ENCODE measurements at regions not wholly inside any gene's neighbourhood (a gene's known extent, or its start where the extent isn't known, plus 50 kb on each side); places are given as distances from the start of the nearest gene placed in this dataset.
"Not testable (repeated sequence)": the region's sequence is repeated elsewhere in the genome, so short reads cannot be mapped to it uniquely, and the experiment has no call there.

DNA sequence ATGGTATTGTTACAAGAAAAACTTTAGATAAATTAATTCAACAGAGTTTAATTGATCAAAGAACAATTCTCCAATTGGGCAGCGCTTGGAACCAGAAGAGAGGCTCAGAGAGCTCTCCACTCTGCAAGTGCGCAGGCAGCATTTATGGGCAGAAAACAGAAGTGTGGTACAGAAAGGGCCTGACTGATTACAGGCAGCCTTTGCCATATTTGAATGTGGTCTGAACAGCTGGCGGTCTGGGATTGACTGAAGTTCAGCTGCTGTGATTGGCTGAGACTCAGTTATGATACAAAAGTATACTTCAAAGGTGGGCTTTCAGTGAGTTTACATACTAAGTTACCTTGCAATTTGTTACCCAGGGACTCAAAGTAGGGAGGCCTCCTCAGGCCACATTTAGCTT, 301.3 kb upstream of the ID2 start:
- TF ChIP-seq, protein P1, sequence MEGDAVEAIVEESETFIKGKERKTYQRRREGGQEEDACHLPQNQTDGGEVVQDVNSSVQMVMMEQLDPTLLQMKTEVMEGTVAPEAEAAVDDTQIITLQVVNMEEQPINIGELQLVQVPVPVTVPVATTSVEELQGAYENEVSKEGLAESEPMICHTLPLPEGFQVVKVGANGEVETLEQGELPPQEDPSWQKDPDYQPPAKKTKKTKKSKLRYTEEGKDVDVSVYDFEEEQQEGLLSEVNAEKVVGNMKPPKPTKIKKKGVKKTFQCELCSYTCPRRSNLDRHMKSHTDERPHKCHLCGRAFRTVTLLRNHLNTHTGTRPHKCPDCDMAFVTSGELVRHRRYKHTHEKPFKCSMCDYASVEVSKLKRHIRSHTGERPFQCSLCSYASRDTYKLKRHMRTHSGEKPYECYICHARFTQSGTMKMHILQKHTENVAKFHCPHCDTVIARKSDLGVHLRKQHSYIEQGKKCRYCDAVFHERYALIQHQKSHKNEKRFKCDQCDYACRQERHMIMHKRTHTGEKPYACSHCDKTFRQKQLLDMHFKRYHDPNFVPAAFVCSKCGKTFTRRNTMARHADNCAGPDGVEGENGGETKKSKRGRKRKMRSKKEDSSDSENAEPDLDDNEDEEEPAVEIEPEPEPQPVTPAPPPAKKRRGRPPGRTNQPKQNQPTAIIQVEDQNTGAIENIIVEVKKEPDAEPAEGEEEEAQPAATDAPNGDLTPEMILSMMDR (IDR thresholded peaks at IDR 0.05): no peak
- H3K4me3 ChIP-seq (ENCODE audit: low read depth in 1 of 2, low read length in 1 of 2): no peak overlapping the region

DNA sequence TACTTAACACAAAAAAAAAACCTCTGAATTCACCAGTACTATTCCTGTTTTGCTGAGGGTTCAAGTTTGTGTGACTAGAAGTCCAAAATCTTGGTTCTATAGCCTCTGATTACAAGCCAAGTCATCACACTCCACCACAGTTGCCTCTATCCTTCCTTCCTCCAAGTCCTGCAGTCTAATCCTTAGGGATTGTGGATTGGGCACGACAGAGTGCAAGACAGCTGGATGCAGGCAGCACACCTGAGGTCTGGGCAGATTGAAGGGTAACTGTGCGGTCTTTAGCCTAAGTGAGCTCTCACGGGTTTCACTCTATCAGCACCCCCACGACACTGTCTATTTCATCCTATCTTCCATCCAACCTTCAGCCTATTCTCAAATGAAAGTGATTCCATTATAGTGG, 299.4 kb upstream of the ID2 start:
- TF ChIP-seq, protein P1 (IDR thresholded peaks at IDR 0.05): no peak
- H3K4me3 ChIP-seq (ENCODE audit: low read depth in 1 of 2, low read length in 1 of 2): no peak overlapping the region
- no peaks in the 10 kb centered on the region for H3K27me3 ChIP-seq
- H3K36me3 ChIP-seq: no peaks in the 10 kb centered on the region
- H3K27ac ChIP-seq: no peak overlapping the region
- no peaks in the 10 kb centered on the region for H3K9me3 ChIP-seq
- peaks cover 14 to 16% of the 10 kb centered on the region in 2 experiments for H3K4me1 ChIP-seq (ENCODE audit: control insufficient read depth in 1 of 2, insufficient read depth in 1 of 2, low read depth in 1 of 2, low read length in 1 of 2)

More for the DNA sequence above, 301.3 kb upstream of the ID2 start:
- Histone ChIP-seq H3K9me3 (no peaks in the 10 kb centered on the region), H3K36me3 (no peaks in the 10 kb centered on the region), H3K27me3 (no peaks in the 10 kb centered on the region), H3K27ac (peak overlapping the region; percentile 56), H3K4me1 (ENCODE audit: control insufficient read depth in 1 of 2, insufficient read depth in 1 of 2, low read depth in 1 of 2, low read length in 1 of 2) (peaks cover 14 to 16% of the 10 kb centered on the region in 2 experiments)

DNA sequence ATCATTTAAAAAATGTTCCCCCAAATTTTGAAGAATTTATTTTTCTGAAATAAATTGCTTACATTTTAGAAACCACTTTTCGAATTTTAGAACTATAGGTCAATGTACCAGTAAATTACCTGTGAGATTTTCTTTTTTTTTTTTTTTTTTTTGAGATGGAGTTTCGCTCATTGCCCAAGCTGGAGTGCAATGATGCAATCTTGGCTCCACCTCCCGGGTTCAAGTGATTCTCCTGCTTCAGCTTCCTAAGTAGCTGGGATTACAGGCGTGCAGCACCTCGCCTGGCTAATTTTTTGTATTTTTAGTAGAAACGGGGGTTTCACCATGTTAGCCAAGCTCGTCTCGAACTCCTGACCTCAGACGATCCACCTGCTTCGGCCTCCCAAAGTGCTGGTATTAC, 295.1 kb upstream of the ID2 start:
- H3K4me1 ChIP-seq (ENCODE audit: control insufficient read depth in 1 of 2, insufficient read depth in 1 of 2, low read depth in 1 of 2, low read length in 1 of 2); H3K36me3 ChIP-seq; H3K27ac ChIP-seq; H3K4me3 ChIP-seq (ENCODE audit: low read depth in 1 of 2, low read length in 1 of 2); H3K27me3 ChIP-seq; H3K9me3 ChIP-seq: not testable (repeated sequence)

GRCh38 chr2:8388781-8389180, 293.1 kb upstream of the ID2 start:
- Histone ChIP-seq H3K9me3 (no peaks in the 10 kb centered on the region), H3K27ac (no peak overlapping the region), H3K4me3 (ENCODE audit: low read depth in 1 of 2, low read length in 1 of 2) (no peak overlapping the region), H3K36me3 (no peaks in the 10 kb centered on the region), H3K27me3 (no peaks in the 10 kb centered on the region), H3K4me1 (ENCODE audit: control insufficient read depth in 1 of 2, insufficient read depth in 1 of 2, low read depth in 1 of 2, low read length in 1 of 2) (peaks cover 14 to 16% of the 10 kb centered on the region in 2 experiments)
- TF ChIP-seq, protein P1 (IDR thresholded peaks at IDR 0.05): no peak

- peaks cover 22 to 24% of the 10 kb centered on the region in 2 experiments for H3K4me1 ChIP-seq (ENCODE audit: control insufficient read depth in 1 of 2, insufficient read depth in 1 of 2, low read depth in 1 of 2, low read length in 1 of 2)
- no peaks in the 10 kb centered on the region for H3K9me3 ChIP-seq
- H3K27ac ChIP-seq: peak overlapping the region; percentile 10
- no peak overlapping the region for H3K4me3 ChIP-seq (ENCODE audit: low read depth in 1 of 2, low read length in 1 of 2)
- H3K36me3 ChIP-seq: no peaks in the 10 kb centered on the region
- TF ChIP-seq, protein P1 (IDR thresholded peaks at IDR 0.05): no peak
- H3K27me3 ChIP-seq: no peaks in the 10 kb centered on the region
Measured at GRCh38 chr2:8389431-8390108, 292.3 kb upstream of the ID2 start.

GRCh38 chr2:8391126-8391525, 290.7 kb upstream of the ID2 start:
- TF ChIP-seq, protein P1 (IDR thresholded peaks at IDR 0.05): no peak
- no peak overlapping the region for H3K4me3 ChIP-seq (ENCODE audit: low read depth in 1 of 2, low read length in 1 of 2)
- H3K36me3 ChIP-seq: no peaks in the 10 kb centered on the region
- no peak overlapping the region for H3K27ac ChIP-seq
- H3K27me3 ChIP-seq: no peaks in the 10 kb centered on the region
- peaks cover 38 to 40% of the 10 kb centered on the region in 2 experiments for H3K4me1 ChIP-seq (ENCODE audit: control insufficient read depth in 1 of 2, insufficient read depth in 1 of 2, low read depth in 1 of 2, low read length in 1 of 2)
- no peaks in the 10 kb centered on the region for H3K9me3 ChIP-seq
